C1 segment of cervical spinal cord (tissue), 14 donors: ENCODE measurements at regions not wholly inside any gene's neighbourhood (a gene's known extent, or its start where the extent isn't known, plus 50 kb on each side); places are given as distances from the start of the nearest gene placed in this dataset.

Experiments used
- DNase-seq, 14 donors: peaks; one replicate each; lab custom pipeline; 2025; lab: John Stamatoyannopoulos, UW

DNA sequence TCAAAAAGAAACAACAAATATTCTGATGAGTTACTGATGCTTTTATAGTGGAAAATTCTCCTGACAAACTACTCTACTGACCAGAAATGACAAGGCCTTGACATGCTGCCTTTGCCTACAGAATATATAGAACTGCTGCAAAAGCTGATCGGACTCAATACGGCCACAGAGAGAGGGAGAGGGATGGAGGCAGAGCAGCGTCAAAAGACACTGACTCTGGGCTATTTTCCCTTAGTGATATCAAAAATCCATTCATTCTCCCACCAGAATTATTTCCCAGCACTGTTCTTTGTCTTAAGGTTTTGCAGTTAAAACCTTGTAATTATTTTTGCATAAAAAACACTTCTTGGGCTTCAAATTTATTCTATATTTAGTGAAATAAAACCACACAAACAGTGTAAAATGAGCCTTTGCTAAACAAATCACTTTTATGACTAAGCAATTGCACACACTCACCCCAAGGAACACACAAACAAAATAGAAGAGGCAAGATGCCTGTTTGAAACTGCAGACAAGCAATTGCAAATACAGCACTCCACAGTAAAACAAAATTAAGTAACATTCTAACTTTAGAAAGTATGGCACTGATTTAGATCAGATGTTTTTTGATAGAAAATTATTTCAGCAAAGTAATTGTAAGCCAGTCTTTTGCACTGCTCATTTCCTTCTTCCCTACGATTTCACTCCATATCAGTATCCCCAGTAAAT is 1036.4 kb downstream of the ADGRL2 start:
- no peak for DNase-seq

DNA sequence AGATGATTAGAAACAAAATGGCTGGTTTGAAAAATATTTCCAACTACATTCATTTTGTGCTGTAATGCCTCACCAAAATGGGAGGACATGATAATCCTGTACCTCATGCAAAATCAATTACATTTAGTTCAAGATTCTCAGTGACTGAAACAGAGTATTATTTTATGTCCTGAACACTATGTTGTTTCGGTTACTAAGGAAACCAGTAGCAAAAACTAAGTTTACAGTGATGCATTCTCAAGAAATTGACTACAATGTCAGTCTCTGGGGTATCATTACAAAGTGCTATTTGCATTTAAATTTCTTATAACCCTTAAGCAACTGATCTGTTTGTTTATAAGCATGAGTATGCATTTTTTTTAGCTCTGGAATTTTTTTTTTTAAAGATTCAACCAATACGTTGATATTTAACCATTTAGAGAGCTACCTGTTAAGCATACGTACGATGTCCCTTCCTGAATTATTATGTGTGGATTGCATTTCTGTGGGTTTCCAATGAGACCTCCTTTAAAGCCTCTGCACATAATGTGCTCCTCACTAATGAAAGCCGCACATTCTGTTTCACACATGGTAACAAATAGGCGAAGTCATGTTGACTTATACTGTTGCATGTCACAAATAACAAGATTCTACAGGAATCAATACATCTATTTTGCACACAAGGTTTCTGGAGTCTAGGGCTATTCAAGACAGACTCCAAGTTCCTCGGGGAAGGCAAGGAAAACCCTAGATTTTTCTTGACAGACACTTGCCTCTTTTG is 1035.7 kb downstream of the ADGRL2 start:
- no peak for DNase-seq

DNA sequence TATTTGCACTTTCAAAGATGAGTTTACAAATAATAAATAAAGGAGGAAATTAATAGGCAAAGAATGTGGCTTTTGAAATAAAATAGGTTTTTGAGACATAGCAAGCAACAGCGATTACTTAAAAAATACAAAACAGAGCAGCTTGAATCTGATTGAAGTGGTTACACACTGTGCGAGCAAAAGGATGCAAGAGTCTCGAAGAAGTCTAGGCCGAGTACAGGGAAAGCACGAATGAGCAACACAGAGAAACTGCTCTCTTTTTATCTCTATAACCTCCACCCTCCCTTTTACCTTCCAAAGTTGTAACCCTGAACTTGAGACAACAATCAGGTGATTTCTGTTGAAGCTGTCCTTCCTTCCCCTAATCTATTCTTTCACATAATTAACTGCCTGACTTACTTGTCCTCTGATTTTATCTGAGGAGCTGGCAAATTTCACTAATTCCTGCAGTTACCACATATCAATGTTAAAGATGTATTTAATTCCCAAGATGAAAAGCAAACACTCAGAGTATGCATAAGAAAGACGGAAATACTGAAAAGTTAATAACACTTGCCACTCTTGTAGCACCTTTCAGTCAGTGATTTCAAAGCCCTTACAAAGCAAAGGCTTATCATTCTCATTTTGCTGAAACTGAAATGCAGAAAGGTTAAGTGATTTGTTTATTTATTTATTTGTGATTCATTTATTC is 1030.1 kb downstream of the ADGRL2 start:
- DNase-seq, result no peak

DNA sequence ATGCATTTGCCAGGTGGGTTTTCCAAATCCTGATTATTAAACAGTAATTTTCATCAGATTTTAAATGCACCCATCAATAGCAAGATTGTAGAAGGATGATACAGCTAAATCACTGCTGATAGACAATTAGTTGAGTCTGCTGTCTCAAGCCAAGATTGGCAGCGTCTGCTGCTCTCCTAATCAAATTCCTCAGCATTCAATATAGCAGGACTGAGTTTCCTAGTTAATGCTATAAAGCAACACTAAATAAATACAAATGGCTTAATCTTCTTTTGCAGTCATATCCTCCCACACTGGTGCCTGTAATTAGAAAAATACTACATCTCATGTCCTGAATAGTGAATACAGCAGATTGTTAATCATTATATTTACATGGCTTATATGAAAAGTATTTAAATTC is 1028.8 kb downstream of the ADGRL2 start:
- no peak for DNase-seq

DNA sequence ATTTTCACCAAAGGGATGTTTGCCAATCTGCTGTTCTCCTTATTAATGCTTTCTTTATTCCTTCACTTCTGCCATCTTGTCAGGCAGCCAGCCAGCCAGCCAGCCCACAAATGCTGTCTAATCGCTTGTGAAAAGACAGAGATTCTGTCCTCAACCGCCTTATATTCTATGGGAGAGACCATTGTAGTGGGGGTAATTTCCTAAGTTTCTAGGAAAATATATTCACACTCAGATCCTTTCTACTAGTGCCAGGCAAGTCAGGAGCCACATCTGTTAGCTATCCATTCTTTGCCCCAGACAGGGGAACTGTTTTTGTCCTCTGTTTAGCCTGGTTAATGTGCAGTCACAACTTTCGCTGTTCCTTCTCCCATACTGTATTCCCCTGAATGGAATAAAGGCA is 1023.1 kb downstream of the ADGRL2 start:
- DNase-seq, result no peak

DNA sequence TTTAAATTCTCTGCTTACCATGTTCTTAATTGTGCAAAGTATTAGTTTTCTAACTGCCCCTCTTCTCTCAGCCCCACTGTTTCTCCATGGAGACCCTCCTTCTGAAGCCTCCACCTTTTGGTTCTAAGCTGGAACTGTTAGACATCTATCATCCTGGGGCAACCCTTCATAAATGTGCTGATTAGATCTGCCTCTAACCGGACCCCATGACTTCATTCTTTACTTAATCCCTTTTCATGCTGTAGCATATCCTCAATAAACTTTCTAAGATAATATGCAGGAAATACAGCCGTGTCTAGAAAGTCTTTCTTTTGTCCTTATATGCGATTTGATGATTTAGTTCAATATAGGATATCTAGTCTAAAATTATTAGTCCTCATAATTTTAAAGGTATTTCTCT is 1020.1 kb downstream of the ADGRL2 start:
- DNase-seq, result no peak

DNA sequence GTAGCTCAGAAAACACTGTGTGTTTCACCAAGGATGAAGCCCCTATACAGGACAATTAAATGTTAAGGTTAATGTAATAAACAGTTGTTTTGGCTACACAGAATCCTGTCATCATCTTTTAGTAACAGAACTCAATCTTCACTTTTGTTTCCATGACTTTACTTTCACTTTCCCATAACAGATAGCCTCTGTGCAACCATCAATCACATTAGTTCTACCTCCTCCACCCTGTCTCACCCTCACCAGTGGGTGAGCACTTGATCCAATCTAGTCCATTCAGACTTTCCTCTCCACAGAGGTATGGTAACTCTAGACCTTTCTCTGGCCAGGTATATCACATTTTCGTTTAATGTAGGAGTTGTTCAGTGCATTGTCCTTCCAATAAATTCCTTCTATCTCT is 1018.5 kb downstream of the ADGRL2 start:
- no peak for DNase-seq

DNA sequence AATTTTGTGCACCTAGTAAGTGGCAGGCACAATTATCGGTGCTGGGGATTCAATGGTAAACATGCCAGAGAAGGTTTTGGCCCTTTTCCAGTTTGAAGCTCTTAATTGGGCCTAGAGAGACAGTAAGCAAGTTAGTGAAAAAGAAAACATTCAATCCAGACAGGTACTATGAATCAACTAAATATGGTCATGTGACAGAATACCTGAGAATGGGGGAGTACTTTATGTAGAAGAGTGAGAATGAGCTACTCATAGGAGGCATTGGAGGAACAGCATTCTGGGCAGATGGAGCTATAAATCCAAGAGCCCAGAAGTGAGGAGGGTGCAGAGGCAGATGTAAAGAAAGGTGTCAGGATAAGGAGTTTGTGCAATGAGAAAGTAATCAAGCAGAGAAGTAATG is 1017.9 kb downstream of the ADGRL2 start:
- no peak for DNase-seq

DNA sequence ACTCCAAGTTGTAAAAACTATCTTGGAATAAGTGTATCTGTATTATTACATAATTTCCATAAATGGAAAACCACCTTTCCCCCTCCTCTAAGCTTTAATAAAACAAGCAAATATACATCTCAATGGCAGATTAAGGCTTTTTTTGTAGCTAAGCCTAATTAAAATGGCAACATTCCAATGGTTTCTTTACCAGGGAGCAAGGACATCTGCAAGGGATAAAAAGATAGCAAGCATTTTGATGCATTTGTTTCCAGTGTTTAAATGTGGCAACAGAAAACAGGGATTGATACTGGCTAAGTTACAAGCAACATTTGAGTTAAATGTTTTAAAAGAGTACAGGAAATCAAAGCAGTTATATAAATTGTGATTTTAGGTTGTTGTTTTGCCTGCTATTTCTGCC is 1012.7 kb downstream of the ADGRL2 start:
- no peak for DNase-seq

DNA sequence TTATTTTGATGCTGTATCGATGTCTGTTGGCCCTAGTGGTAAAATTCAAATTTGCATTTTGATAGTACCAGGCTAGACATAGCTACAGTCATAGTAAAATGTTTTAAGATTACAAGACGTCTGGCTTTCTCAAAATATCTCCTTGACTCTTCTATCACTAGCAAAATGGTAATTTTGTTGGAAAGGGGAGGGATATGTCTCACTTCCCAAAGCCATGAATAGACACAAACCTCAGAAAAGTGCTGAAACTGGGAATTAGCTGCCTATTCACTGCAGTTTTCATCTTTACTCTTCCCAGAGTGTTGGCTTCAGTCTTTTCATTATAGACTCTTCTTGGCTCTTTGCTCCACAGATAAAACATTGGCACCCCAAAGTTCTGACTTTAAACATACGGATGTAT is 1009.9 kb downstream of the ADGRL2 start:
- no peak for DNase-seq

DNA sequence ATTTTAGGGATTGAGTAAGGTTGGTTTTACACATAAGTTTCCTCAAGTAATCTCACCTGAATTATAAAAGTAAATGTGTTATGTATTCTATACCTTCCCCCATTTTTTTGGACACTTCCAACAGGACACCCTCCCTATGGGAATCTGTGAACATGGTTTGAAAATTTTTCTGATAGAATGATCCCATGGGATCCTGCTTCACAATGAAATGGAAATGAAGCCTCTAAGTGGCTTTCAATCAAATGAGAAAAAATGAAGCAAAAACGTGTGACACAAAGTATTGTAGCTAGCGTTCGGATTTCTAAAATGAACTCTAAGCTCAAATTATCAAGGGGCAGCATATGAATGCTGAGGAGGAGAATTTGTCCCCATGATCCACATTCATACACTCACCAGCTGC is 1006.8 kb downstream of the ADGRL2 start:
- DNase-seq, result no peak

DNA sequence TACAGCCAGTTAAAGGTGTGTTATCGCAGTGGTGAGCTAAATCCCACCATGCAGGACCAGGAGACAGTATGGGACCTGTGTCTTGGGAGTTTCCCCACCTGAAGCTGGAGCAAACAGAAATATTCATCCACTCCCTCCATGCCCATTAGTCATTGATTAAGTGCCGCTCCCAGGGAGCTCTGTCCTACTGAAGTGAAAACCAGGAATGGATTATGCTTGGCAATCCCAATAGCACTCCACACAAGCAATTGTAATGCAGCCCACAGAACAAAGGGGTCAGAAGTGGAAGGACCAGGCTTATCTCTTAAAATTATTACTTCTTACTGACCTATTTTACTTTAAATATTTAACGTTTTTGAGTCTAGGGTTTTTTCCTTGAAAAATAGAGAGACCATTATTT is 1005.4 kb downstream of the ADGRL2 start:
- no peak for DNase-seq

DNA sequence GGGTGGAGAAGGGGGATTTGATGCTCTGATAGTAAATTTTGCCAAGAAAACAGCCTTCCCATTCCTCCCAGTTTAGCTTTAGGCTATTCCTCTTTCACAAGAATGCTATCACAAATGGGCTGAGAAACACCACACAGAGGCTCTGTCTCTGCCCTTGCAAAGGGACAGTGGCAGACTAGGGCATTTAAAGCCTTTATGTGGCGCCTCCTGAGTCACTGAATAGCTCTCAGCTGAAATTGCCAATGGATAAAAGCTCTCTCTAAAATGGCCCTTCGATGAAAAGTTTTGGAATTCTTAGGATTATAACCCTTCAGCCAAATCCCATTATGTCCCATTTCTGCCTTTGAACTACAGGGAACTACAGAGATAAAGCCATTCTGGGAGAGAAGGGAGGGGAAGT is 1000.4 kb downstream of the ADGRL2 start:
- DNase-seq, result no peak

DNA sequence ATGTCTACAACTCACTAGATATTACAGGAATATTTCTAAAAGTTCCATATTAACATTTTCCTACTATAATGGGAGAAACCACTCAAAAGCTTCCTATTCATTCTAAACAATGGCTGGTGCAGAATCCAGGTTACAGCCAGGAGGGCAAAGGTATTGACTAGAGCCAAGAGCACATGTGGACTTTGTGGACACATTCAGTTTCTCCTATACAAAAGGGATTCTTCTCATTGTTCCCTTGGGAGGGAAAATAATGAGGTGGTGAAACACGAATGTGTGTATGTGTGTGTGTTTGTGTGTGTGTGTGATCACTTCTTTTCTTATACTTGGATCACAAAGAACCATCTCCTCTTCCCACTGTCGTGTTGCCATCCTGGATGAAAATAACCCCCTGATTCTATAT is 1000.0 kb downstream of the ADGRL2 start:
- no peak for DNase-seq

DNA sequence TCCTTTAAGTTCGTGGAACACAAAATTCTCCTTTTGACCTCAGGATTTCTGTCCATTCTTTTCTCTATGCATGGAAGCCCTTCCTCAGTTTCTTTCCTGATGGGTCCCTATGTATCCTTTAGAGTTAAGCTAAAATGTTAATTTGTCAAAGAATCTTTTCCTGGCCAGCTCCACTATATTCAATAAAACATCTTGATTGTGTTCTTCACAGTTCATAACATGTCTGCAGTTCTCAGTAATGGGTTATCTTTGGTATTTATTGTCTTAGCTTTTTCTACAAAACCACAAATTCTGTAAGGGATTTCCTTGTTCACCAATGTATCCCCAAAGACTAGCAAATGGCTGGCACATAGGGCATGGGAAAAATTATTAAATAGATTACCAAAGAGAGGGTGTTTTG is 998.5 kb downstream of the ADGRL2 start:
- DNase-seq, result no peak

DNA sequence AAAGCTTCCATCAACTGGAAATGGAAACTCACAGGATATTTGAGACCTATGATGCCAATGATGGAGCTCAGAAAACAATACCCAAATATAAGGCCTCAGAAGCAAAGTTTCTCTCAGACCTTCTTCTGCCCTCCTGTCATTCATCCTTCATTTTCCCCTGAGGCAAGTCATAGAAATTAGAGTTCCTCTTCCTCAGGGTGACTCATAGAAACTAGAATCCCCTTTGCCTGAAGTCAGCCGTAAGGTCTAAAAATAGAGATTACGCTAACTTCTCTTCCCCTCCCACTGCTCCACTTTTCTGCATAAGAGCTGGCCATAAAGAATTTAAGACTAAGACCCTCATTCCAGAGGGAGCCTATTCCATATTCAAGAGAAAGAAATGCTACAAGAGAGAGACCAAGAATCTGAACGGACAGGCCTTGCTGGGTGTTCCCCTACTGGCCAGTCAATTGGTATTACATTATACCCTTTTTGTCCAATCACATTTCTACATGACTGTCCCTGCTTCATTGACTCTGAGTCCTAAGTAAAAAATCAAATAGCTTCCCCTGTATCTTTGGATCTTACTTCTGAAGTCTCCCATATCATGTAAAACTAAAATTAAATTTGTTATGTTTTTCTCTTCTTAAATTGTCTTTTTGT is 994.9 kb downstream of the ADGRL2 start:
- no peak for DNase-seq

DNA sequence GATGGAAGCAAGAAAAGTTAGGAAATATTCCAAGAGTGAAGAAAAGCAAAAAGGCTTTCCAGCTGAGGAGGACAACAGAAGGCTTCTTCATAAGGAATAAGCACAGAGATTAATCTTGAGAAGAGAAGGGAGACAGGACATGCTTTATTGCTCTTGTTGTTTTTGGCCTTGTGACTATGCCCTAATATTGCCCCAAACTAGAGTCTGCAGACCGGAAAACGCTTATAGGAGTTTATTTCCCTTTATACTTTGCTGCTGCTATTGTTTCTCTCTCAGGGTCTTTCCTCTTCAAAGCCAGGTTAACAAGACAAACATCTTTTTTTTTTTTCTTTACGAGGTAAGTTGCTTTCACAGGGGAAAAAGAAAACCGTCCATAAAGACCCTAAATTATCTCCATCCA is 991.4 kb downstream of the ADGRL2 start:
- no peak for DNase-seq

DNA sequence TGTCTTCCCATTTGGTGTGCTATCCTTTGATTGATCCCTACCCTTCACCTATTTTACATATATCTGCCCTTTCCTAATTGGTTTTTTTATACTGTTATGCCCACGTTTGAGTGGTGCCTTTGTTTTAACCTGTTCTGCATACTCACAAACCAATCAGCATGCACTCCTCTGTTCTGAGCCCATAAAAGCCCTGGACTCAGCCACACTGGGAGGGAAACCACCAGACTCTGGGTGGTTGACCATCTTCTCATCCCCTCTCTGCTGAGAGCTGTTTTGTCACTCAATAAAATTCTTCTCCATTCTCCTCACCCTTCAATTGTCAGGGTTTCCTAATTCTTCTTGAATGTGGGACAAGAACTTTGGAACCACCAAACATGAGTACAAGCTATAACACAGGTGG is 989.8 kb downstream of the ADGRL2 start:
- DNase-seq, result no peak

DNA sequence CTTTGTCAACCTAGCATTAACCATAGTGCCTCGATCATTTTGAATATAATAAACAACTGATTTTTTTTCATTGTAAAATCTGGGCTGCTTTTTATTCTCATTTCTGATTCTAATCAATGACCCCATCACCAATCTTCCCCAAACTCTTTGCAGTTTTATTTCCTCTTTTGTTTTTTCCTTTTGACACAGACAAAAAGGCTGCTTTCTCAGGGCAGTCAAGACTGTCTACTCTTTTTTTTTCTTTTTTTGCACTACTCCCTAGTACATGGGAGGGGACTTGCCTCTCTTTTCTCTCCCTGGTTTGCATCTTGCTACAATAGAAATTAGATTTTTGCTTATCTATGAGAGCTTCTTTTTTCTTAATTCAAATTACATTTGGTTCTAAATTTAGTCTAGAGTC is 987.9 kb downstream of the ADGRL2 start:
- no peak for DNase-seq

DNA sequence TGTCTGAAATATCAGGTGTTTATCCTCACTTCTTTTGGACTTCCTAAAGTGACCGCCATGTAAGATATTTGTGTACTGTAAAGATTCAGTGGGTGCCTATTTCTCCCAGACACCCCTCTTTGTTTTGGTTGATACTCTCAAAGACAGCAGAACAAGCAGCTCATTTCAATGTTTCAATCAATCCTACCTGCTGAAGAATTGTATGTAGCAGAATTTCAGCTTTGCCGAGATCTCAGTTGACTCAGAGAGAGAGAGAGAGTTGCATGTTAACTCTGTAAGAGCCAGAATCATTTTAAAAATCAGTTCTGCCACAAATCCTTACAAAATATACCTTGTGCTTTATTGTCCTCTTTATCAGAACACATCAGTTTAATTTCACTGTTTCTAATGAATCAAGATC is 987.3 kb downstream of the ADGRL2 start:
- no peak for DNase-seq

DNA sequence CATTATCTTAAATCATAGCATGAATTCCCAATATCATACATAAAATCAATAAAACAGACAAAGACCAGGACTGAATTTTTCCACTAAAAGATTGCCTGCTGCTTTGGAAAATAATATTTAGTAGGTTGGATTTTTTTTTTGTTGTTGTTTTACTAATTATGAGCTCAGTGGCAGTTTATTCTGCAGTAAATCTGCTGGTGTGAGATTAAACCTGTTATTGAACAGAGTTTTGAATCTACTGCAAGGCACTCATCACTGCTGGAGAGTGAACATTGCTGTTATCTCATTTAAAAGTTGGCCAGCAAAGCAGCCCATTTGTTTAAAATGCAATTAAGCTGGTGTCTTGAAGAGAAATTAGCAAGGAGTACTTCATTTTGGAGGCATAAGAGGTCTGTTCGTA is 986.1 kb downstream of the ADGRL2 start:
- no peak for DNase-seq

DNA sequence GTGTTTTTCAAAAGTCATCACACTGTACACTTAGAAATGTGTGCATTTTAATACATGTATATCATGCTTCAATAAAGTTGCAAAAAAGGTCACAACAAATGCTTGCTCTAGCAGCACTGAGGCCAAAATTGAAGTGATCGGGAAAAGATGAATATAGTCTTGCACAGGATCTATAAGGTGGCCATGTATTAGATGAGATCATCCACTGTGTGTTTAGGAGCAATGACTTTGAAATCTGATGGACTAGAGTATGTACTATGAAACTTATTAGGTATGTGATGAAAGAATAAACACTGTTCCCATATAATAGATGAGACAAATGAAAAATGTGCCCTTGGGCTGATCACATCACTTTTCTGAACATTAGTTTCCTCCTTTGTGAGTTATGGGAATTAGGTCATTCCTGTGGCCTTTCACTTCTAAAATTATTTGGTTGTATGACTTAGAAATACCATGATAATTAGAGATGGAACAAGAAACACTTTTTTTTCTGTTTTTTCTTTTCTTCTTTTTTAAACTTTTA is 984.6 kb downstream of the ADGRL2 start:
- DNase-seq, result no peak
